ENCODE measurements at regions not wholly inside any gene's neighbourhood (a gene's known extent, or its start where the extent isn't known, plus 50 kb on each side); places are given as distances from the start of the nearest gene placed in this dataset.
A peak's percentile ranks its signal among the peaks of the same experiment; 100 is the strongest.
"Not testable (repeated sequence)": the region's sequence is repeated elsewhere in the genome, so short reads cannot be mapped to it uniquely, and the experiment has no call there.

DNA sequence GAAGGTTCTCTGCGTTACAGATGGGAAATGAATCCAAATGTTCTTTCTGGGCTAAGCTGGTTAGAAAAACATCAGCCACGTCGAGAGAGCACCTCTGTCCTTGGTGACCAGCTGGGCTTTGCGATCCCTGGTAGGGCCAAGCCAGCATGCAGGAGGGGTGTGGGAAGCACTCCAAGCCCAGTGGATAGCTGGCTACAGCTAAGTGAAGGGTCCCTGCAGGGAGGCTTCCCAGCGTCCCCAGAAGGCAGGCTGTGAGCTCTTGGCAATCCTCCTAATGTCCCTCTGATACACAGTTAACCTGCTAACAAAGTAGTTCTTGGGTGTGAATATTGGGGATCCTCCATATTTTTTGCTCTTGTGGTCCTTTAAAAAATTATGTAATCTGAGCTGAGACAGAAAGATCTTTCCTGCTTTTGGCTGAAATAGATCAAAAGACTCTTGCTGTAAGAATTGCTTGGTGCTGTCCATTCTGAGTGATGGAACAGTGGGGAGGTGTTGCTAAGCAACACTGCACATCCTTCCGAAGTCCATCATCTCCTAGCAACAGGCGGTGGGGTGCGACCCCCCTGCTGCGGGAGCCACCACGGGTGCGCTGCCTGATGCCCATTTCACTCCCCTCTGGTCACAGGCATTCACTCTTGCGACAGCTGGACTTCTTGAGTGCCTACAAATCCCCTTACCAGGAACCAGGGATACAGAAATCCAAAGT, 88.5 kb upstream of the UXS1 start:
- TF ChIP-seq ZNF274 (IDR thresholded peaks at IDR 0.05; ENCODE audit: low read depth, low read length): no peak
- no peak overlapping the region for H3K4me3 ChIP-seq (ENCODE audit: low read length)

DNA sequence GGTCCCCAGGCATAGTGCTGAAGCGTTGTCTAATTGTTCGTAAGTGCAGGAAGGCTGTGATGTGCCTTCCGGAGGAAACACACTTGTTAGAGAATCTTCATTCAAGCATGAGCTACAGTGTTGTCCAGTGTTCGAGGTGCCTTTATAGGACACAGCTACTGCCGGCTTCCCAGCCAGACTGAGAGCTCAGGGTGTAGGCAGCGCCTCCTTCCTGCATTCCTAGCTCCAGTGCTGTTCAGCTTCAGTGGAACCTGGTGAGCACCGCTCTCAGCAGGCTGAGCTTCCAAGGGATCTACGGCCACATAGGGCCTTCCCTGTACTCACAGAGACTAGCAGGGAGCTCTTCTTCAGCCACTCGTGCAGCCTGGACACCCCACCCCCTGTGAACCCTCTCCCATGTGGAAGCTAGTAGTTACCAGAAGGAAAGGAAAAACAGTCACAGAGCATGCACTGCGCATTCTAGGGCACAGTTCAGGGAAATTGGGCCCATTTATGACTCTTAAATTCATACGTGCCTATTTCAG, 87.9 kb upstream of the UXS1 start:
- not testable (repeated sequence) for H3K4me3 ChIP-seq (ENCODE audit: low read length)

DNA sequence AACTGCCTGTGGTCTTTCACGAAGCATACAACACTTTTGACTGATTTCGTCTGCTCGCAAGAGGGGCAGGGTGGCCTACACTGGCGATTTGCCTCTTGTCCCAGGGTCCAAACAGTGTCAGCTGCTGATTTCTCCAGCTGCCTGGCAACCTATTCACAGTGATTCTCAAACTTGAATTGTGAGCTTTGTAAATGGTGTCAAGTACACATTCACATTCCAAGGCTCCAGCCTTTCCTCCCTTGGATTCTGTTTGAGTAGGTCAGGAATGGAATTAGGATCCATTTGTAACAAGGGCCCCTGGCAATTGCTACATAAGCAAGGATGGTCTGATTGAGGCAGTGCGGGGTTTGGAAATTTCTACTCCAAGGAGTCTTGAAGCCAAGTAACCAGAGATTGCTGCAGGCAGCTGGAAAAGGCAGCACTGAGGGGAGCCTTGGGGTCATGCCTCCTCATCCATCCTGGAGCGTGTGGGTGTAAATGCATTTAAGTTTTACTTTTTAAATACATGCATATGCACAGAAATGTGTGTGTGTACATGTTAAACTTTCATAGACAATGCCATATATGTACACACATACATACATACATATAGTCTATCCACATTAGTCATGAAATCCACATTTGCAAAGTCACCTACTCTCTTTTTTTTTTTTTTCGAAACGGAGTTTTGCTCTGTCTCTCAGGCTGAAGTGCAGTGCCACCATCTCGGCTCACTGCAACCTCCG, 86.8 kb upstream of the UXS1 start:
- H3K4me3 ChIP-seq (ENCODE audit: low read length): no peak overlapping the region
- no peak for TF ChIP-seq ZNF274 (IDR thresholded peaks at IDR 0.05; ENCODE audit: low read depth, low read length)

DNA sequence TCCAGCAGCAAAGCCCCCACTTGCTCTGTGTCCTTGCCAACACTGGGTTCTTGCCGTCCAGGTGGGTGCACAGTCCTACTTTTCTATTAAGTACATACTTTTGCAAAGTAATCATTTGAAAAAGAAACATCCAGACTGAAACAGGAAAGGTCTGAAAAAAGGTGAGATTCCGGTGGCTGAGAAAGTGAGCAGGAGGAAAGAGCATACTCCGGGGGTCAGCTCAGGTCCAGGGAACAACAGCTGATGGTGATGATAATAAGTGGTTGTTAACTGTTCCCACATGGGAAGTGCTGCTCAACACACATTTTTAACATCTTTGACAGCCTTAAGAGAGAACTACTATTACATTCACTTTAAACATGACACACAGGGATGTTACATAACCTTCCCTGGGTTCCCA, 86.1 kb upstream of the UXS1 start:
- TF ChIP-seq ZNF274 (IDR thresholded peaks at IDR 0.05; ENCODE audit: low read depth, low read length): no peak
- no peak overlapping the region for H3K4me3 ChIP-seq (ENCODE audit: low read length)

DNA sequence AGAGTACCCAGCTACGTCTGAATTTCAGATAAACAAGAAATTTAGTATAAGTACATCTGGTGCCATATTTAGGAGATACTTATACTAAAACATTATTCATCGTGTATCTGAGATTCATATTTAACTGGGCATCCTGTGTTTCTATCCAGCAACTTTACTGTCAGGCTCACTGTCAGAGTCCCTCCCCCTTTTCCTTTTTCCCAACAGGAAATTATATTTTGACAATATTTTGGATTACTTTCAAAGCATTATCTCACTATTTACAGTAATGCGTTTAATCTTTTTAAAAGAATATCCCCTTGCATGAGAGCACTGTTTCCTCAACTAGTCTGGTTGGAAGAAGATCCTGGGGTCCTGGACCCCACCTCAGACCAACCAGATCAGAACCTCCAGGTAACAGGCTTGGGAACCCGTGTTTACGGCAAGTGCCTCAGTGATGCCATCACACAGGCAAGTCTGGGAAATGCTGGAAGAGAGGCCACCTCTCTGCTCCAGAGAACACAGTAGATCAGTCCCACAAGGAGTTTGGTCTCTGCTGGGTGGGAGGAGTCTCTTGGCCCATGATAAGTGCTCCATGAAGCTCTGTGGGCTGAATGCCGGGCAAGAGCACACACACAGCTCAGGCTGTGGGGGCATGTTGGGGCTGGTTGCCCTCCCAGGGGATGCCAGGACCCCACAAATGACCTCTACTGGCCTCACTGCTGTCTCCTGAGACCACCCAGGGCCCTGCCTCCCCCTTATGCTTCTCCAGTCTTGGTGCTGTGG, 84.2 kb upstream of the UXS1 start:
- TF ChIP-seq ZNF274 (IDR thresholded peaks at IDR 0.05; ENCODE audit: low read depth, low read length): no peak
- no peak overlapping the region for H3K4me3 ChIP-seq (ENCODE audit: low read length)

DNA sequence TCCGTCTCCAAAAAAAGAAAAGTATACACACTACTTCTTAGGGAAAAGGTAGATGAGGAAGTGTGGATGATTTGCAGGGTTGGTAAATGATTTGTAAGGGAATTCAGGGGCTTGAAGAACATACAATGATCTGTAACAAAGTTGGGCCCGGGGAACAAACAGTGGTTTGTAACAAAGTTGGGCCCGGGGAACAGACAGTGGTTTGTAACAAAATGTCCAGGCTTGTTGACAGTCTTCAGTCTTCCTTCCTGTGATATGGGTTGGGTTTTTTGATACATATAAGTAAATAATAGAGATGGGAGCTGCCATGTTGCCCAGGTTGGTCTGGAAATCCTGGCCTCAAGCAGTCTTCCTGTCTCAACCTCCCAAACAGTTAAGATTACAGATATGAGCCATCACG, 83.3 kb upstream of the UXS1 start:
- TF ChIP-seq ZNF274 (IDR thresholded peaks at IDR 0.05; ENCODE audit: low read depth, low read length): no peak
- H3K4me3 ChIP-seq (ENCODE audit: low read length): no peak overlapping the region

DNA sequence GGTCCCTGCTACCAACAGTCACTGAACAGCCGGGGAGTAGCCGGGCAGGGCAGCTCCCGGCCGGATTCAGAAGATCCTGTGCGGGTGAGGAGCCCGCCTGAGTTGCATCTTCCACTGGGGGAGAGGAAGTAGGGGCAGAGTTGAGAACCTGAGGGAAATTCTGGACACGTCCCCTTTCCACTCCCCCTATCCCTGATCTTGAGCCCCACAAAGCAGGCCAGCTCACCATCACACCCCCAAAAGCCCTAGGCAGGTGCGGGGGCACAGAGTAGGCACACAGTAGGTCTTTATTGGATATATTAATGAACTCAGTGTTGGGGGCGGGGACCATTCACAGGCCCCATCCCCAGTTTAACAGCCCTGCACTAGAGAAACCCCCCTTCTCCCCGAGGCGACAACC, 81.9 kb upstream of the UXS1 start:
- H3K4me3 ChIP-seq (ENCODE audit: low read length): no peak overlapping the region
- no peak for TF ChIP-seq ZNF274 (IDR thresholded peaks at IDR 0.05; ENCODE audit: low read depth, low read length)

DNA sequence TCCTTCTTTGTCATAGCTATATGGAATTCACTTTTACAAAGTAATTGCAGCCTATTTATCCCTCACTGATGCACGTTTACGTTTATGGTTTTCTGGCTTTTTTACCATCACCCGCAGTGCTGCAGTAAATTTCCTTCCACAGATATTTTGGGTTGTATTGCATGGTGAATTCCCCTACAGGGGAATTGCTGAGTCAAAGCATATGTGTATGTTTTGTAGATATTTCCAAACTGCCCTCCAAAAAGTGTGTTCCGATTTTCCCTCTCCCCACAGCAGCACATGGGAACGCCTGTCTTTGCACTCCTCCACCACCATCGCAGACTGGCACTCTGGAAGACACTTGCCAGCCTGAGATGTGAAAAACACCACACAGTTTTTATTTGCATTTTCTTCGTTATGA, 80.6 kb upstream of the UXS1 start:
- no peak for TF ChIP-seq ZNF274 (IDR thresholded peaks at IDR 0.05; ENCODE audit: low read depth, low read length)
- no peak overlapping the region for H3K4me3 ChIP-seq (ENCODE audit: low read length)

DNA sequence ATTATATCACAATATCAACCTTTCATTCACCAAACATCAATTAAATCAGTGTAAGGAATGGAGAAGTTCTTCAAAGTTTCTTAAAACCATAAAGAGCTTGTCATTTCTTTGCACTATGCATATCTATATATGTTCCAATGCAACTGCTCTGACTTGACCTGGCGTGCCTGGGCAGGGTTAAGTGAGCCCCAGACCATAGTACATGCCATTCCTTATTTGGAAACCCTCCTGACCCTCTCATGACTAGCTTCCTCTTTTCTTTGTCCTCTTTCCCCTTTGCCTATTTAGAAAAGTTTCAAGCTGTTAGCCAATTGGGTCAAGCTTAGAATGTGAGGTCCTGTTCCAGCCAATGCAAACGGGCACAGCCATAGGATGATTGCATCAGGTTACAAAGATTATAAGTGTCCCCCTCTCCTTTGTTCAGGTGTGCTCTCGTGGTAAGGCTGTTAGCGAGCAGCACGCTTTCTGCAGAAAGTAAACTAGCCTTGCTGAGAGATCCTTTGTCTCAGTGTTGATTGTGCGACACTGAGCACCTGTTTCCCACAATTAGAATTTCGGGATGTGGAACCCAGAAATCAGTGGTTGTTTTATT, 78.2 kb upstream of the UXS1 start:
- no peak for TF ChIP-seq ZNF274 (IDR thresholded peaks at IDR 0.05; ENCODE audit: low read depth, low read length)
- no peak overlapping the region for H3K4me3 ChIP-seq (ENCODE audit: low read length)

DNA sequence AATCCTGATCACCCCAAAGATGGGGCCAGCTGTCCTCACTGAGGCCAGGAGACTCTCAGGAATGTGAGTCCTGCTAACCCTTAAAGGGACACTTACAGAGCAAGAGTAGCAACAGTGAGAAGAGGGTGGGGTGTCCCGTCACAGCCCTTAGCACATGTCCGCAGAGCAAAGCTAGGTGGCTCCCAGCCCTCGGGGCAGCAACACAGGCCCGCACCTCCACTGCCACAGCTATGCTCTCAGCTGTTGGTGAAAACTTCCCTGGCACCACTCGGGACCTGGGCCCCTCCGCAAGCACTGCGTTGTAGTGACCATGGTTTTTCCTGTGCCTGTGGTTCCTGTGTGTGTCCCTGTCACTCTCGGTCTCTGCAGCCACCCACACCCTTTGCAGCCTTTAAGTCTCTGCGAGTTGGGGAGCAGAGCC, 76.4 kb upstream of the UXS1 start:
- no peak for TF ChIP-seq ZNF274 (IDR thresholded peaks at IDR 0.05; ENCODE audit: low read depth, low read length)
- peak overlapping the region; percentile 40; the same call in 1 of the 2 replicates for H3K4me3 ChIP-seq (ENCODE audit: low read length)

DNA sequence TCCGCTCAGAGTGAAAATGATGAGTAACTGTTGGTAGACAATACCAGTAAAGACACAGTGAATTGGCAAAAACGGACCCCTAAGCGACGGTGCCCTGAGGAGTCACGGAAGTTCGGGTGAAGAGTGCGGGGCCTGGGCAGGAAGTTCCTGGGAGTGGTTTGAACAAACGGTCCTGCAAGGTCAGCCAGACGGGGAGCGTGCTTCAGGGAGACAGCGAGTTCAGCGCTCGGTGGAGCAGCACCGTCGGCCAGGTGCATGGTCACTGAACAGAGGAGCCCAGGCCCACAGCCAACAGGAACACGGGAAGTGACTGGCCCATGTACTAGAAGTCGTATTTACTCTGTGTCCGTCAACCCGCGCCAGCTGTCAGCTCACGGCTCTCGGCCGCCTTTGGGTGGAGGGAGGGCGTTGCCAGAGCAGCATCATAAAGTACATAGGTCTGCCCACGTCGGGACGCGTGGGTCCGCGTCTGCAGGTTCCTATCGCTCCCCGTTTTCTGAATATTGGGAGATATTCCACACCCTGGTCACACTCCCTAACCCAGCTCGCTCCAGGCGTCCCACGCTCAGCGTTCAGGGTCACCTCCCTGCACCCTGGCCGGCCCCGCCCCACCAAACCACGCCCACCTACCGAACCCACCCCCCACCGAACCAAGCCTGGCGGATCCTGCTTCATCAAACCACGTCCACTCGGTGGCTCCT, 75.6 kb upstream of the UXS1 start:
- TF ChIP-seq ZNF274 (IDR thresholded peaks at IDR 0.05; ENCODE audit: low read depth, low read length): no peak

DNA sequence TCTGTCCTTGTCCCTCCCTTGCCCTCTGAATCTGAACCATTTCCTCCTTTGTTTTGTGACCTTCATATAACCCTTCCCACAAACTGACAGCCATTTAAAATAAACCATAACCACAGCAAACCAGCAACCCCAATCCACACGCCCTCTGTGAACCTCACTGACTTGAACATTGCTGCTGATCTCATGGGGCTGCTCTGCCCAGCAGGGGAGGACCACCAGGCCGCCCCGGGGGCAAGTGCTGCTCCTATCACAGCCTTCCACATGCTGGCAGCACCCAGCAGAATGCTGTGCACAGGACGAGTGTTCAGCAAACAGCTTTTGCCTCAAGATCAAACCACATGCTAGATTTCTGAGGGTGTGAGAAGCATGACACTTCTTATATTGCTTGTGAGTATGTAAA, 73.9 kb upstream of the UXS1 start:
- H3K4me3 ChIP-seq (ENCODE audit: low read length): no peak overlapping the region
- TF ChIP-seq ZNF274 (IDR thresholded peaks at IDR 0.05; ENCODE audit: low read depth, low read length): no peak

More for the DNA sequence above, 75.6 kb upstream of the UXS1 start:
- peak overlapping the region; percentile 40; the same call in 1 of the 2 replicates for H3K4me3 ChIP-seq (ENCODE audit: low read length)

DNA sequence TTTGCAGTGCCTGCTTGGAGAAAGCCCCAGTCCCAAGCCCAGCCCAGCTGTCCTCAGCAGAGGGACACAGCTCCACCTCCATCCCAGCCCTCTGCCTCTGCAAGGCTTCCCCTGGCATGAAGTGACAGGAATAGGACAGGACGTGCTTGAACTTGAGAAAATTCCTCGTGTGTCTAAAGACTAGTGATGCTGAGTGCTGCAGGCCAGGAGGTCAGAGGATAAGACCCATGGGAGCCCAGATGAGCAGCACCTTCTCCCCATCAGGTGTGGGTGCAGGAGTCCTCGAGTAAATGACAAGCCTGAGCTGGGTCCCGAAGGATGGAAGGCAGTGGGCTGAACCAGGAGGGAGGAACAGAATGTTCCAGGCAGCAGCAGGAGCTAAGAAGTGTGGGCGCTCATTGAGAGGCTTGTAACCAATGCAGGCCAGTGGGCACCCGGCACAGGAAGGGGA, 67.8 kb upstream of the UXS1 start:
- no peak overlapping the region for H3K4me3 ChIP-seq (ENCODE audit: low read length)
- TF ChIP-seq ZNF274 (IDR thresholded peaks at IDR 0.05; ENCODE audit: low read depth, low read length): no peak

DNA sequence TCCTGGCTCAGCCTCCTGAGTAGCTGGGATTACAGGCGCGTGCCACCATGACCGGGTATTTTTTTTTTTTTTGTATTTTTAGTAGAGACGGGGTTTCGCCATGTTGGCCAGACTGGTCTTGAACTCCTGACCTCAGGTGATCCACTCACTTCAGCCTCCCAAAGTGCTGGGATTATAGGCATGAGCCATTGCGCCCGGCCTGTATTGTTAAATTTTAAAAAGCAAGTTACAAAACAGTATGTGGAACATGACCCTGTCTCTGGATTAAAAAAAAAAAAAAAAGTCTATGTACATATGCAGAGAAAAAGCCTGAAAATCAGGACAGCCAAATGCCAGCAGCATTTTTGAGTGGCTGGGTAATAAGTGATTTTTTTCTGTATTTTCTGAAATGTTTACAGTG, 64.8 kb upstream of the UXS1 start:
- not testable (repeated sequence) for H3K4me3 ChIP-seq (ENCODE audit: low read length)
